K562 (cell line): ENCODE measurements at regions not wholly inside any gene's neighbourhood (a gene's known extent, or its start where the extent isn't known, plus 50 kb on each side); places are given as distances from the start of the nearest gene placed in this dataset.

ENCODE experiments used
- ARHGAP35 ChIP-seq: fragments of 450-650 bp; IDR thresholded peaks from 2 replicates; pipeline ENCODE4 v1.6.1; 2018; ENCODE audit not compliant: partially characterized antibody
- BRCA1 ChIP-seq, 2 experiments: fragments of 450-650 bp in 1 of 2; sonication (generic) in 1 of 2; formaldehyde crosslinking in 1 of 2; IDR thresholded peaks; 2 replicates each; pipeline versions ENCODE4 v1.5.0 to v1.6.1; 2017 to 2020; ENCODE audit warnings: mild to moderate bottlenecking in 1 of 2, missing genetic modification reagents in 1 of 2
- CTBP1 ChIP-seq: fragments of 450-650 bp; IDR thresholded peaks from 2 replicates; pipeline ENCODE4 v1.6.1; 2016; ENCODE audit warnings: borderline replicate concordance
- DMBX1 ChIP-seq: fragments of 250-450 bp; sonication (Bioruptor Pico); IDR thresholded peaks from 2 replicates; pipeline ENCODE4 v1.8.0; 2022; ENCODE audit warnings: inconsistent platforms, mild to moderate bottlenecking, moderate library complexity, borderline replicate concordance
- ETS2 ChIP-seq: IDR thresholded peaks from 2 replicates; pipeline ENCODE4 v1.6.1; 2016; ENCODE audit warnings: borderline replicate concordance, missing genetic modification characterization, mild to moderate bottlenecking, moderate library complexity, missing compliant biosample characterization; ENCODE audit not compliant: poor library complexity, severe bottlenecking
- GABPB1 ChIP-seq: sonication (generic); formaldehyde crosslinking; IDR thresholded peaks from 2 replicates; pipeline ENCODE4 v1.8.0; 2022; ENCODE audit warnings: mild to moderate bottlenecking, missing genetic modification reagents
- HEY1 ChIP-seq: fragments of 250-450 bp; sonication (Bioruptor Pico); IDR thresholded peaks from 2 replicates; pipeline ENCODE4 v1.5.0; 2020; ENCODE audit warnings: mild to moderate bottlenecking, moderate library complexity, borderline replicate concordance
- LARP7 ChIP-seq: fragments of 450-650 bp; IDR thresholded peaks from 2 replicates; pipeline ENCODE4 v1.6.1; 2016
- NCOR1 ChIP-seq: fragments of 450-650 bp; IDR thresholded peaks from 2 replicates; pipeline ENCODE4 v1.6.1; 2016; ENCODE audit warnings: mild to moderate bottlenecking, moderate library complexity
- TAF9B ChIP-seq: fragments of 450-650 bp; IDR thresholded peaks from 2 replicates; pipeline ENCODE4 v1.6.1; 2018; ENCODE audit warnings: mild to moderate bottlenecking; ENCODE audit not compliant: partially characterized antibody
- ZBTB17 ChIP-seq: fragments of 450-650 bp; formaldehyde crosslinking; IDR thresholded peaks from 2 replicates; pipeline ENCODE4 v1.4.0; 2020; ENCODE audit warnings: mild to moderate bottlenecking
- ZC3H11A ChIP-seq: IDR thresholded peaks from 2 replicates; pipeline ENCODE4 v1.6.1; 2012; ENCODE audit warnings: low read depth, low read length, improper control_type of control experiment
- ZFP1 ChIP-seq: fragments of 450-650 bp; formaldehyde crosslinking; IDR thresholded peaks from 2 replicates; pipeline ENCODE4 v1.4.0; 2020; ENCODE audit warnings: mild to moderate bottlenecking, mixed read lengths
- ZNF165 ChIP-seq: fragments of 250-450 bp; sonication (Bioruptor Pico); IDR thresholded peaks from 2 replicates; pipeline ENCODE4 v1.4.0; 2020; ENCODE audit warnings: borderline replicate concordance
- ZNF668 ChIP-seq: fragments of 250-450 bp; sonication (Bioruptor Pico); IDR thresholded peaks from 2 replicates; pipeline ENCODE4 v1.8.0; 2022; ENCODE audit warnings: mild to moderate bottlenecking, inconsistent platforms
- TF ChIP-seq, protein P1 (sequence below): fragments of 200-400 bp; formaldehyde crosslinking; IDR thresholded peaks from 2 replicates; pipeline ENCODE4 v1.6.1; 2017; ENCODE audit warnings: mild to moderate bottlenecking, low read depth, low read length, moderate library complexity
- TF ChIP-seq, protein P2 (sequence below): fragments of 250-450 bp; sonication (Bioruptor Pico); IDR thresholded peaks from 2 replicates; pipeline ENCODE4 v1.8.0; 2021; ENCODE audit warnings: moderate library complexity, mild to moderate bottlenecking, inconsistent platforms
- TF ChIP-seq, protein P3 (sequence below), 2 experiments: IDR thresholded peaks; 2 replicates each; pipeline ENCODE4 v1.6.1; 2011; ENCODE audit warnings: borderline replicate concordance in 1 of 2, control low read depth in 1 of 2, low read depth in 1 of 2, low read length in 1 of 2, mild to moderate bottlenecking in 1 of 2, mixed read lengths in 1 of 2, moderate library complexity in 1 of 2; ENCODE audit not compliant: insufficient read depth in 1 of 2, insufficient read length in 1 of 2, poor library complexity in 1 of 2, severe bottlenecking in 1 of 2; ENCODE audit errors: extremely low read depth in 1 of 2
- TF ChIP-seq, protein P4 (sequence below), 2 experiments: fragments of 450-650 bp; IDR thresholded peaks; 2 replicates each; pipeline ENCODE4 v1.6.1; 2016
- TF ChIP-seq, protein P5 (sequence below): fragments of 450-650 bp; IDR thresholded peaks from 2 replicates; pipeline ENCODE4 v1.6.1; 2014; ENCODE audit warnings: low read depth, mild to moderate bottlenecking, moderate library complexity, borderline replicate concordance

DNA sequence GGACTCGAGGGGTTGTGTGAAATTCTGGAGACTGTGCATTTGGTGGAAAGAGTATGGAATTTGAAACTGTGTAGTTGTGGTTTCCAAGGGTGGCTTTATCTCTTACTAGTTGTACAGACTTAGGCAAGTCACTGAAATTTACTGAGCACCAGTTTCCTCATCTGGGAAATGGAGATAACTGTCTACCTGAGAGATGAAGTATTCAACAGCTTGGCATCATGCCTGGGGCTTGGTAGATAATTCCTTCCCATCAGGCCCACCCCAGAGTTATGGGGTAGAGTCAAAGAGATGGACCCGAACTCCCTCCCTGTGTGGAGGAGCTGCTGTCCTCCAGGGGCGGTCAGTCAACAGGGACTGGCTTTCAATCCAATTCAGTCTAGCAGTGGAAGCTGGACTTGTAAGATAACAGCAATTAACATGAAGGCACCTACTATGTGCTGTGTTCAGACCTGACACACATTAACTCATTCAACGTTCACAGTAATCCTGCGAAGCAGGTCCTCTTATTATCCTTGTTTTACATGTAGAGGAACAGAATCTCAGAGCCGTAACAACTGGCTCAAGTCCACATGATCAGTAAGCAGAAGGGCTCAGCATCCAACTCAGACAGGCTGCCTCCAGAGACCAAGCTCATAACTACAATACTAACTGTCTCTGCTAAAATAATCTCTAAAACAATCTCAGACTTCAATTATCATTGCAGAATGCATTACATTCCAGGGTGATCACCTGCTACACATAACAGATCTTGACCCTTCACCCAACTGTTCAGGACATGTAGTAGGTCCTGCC is 432.1 kb downstream of the LPIN1 start (continued):
- TF ChIP-seq TAF9B (no peak), GABPB1 (CRISPR knock-in tag) (no peak), ZFP1 (CRISPR knock-in tag) (no peak), ARHGAP35 (no peak), ZNF668 (CRISPR knock-in tag) (no peak), BRCA1 (IDR thresholded peaks at IDR 0.05) (no peak), BRCA1 (CRISPR knock-in tag; IDR thresholded peaks at IDR 0.05) (no peak), NCOR1 (peak; percentile 78), ETS2 (tag) (no peak), LARP7 (no peak), ZNF165 (no peak), DMBX1 (peak; percentile 11; the same call in 1 of the 2 replicates), ZBTB17 (no peak), HEY1 (no peak), ZC3H11A (no peak), CTBP1 (peak; percentile 93)
- TF ChIP-seq, protein P1, sequence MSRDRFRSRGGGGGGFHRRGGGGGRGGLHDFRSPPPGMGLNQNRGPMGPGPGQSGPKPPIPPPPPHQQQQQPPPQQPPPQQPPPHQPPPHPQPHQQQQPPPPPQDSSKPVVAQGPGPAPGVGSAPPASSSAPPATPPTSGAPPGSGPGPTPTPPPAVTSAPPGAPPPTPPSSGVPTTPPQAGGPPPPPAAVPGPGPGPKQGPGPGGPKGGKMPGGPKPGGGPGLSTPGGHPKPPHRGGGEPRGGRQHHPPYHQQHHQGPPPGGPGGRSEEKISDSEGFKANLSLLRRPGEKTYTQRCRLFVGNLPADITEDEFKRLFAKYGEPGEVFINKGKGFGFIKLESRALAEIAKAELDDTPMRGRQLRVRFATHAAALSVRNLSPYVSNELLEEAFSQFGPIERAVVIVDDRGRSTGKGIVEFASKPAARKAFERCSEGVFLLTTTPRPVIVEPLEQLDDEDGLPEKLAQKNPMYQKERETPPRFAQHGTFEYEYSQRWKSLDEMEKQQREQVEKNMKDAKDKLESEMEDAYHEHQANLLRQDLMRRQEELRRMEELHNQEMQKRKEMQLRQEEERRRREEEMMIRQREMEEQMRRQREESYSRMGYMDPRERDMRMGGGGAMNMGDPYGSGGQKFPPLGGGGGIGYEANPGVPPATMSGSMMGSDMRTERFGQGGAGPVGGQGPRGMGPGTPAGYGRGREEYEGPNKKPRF = no peak
- TF ChIP-seq, protein P2, sequence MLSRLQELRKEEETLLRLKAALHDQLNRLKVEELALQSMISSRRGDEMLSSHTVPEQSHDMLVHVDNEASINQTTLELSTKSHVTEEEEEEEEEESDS = no peak
- TF ChIP-seq, protein P3, sequence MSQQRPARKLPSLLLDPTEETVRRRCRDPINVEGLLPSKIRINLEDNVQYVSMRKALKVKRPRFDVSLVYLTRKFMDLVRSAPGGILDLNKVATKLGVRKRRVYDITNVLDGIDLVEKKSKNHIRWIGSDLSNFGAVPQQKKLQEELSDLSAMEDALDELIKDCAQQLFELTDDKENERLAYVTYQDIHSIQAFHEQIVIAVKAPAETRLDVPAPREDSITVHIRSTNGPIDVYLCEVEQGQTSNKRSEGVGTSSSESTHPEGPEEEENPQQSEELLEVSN (IDR thresholded peaks at IDR 0.05; ENCODE audit: borderline replicate concordance in 1 of 2, extremely low read depth in 1 of 2, insufficient read depth in 1 of 2, insufficient read length in 1 of 2, low read depth in 1 of 2, low read length in 1 of 2, poor library complexity in 1 of 2, severe bottlenecking in 1 of 2) = no peak
- TF ChIP-seq, protein P4, sequence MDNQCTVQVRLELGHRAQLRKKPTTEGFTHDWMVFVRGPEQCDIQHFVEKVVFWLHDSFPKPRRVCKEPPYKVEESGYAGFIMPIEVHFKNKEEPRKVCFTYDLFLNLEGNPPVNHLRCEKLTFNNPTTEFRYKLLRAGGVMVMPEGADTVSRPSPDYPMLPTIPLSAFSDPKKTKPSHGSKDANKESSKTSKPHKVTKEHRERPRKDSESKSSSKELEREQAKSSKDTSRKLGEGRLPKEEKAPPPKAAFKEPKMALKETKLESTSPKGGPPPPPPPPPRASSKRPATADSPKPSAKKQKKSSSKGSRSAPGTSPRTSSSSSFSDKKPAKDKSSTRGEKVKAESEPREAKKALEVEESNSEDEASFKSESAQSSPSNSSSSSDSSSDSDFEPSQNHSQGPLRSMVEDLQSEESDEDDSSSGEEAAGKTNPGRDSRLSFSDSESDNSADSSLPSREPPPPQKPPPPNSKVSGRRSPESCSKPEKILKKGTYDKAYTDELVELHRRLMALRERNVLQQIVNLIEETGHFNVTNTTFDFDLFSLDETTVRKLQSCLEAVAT (IDR thresholded peaks at IDR 0.05) = peak in 1 of 2 experiments; percentile 64; a peak in 1 of 4 replicates
- TF ChIP-seq, protein P5, sequence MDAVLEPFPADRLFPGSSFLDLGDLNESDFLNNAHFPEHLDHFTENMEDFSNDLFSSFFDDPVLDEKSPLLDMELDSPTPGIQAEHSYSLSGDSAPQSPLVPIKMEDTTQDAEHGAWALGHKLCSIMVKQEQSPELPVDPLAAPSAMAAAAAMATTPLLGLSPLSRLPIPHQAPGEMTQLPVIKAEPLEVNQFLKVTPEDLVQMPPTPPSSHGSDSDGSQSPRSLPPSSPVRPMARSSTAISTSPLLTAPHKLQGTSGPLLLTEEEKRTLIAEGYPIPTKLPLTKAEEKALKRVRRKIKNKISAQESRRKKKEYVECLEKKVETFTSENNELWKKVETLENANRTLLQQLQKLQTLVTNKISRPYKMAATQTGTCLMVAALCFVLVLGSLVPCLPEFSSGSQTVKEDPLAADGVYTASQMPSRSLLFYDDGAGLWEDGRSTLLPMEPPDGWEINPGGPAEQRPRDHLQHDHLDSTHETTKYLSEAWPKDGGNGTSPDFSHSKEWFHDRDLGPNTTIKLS = no peak
